Vagina (tissue), 2 donors: ENCODE measurements at regions not wholly inside any gene's neighbourhood (a gene's known extent, or its start where the extent isn't known, plus 50 kb on each side); places are given as distances from the start of the nearest gene placed in this dataset.

Source experiments
- POLR2A ChIP-seq, 2 donors: fragments of 450-650 bp; IDR thresholded peaks; one replicate each; pipeline ENCODE4 v1.6.1; 2017; ENCODE audit warnings: antibody characterized with exemption in 2 of 2, mild to moderate bottlenecking in 2 of 2, moderate library complexity in 2 of 2
- TF ChIP-seq, protein P1 (sequence below), 3 experiments: fragments of 450-650 bp in 2 of 3; fragments of 200-600 bp in 1 of 3; sonication (generic) in 1 of 3; IDR thresholded peaks; one replicate each; pipeline ENCODE4 v1.5.1; 2017 to 2019; ENCODE audit warnings: antibody characterized with exemption in 3 of 3, mild to moderate bottlenecking in 2 of 3, moderate library complexity in 2 of 3

DNA sequence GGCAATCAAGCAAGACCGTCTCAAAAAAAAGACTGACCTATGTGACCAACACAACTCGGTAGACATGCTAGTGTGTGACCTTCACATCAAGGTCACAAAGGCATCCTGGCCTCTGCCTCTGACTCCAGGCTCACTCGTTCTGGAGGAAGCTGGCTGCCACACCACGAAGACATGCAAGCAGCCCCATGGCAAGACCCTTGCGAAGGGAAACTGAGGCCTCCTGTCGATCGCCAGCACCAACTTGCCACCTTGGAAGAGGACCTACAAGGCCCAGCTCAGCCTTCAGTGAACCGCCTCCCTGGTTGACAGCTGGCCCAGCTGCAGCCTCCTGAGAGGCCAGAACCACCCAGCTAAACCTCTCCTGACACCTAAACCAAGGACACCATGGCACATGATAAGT is 79.3 kb upstream of the ASAP2 start:
- TF ChIP-seq, protein P1, sequence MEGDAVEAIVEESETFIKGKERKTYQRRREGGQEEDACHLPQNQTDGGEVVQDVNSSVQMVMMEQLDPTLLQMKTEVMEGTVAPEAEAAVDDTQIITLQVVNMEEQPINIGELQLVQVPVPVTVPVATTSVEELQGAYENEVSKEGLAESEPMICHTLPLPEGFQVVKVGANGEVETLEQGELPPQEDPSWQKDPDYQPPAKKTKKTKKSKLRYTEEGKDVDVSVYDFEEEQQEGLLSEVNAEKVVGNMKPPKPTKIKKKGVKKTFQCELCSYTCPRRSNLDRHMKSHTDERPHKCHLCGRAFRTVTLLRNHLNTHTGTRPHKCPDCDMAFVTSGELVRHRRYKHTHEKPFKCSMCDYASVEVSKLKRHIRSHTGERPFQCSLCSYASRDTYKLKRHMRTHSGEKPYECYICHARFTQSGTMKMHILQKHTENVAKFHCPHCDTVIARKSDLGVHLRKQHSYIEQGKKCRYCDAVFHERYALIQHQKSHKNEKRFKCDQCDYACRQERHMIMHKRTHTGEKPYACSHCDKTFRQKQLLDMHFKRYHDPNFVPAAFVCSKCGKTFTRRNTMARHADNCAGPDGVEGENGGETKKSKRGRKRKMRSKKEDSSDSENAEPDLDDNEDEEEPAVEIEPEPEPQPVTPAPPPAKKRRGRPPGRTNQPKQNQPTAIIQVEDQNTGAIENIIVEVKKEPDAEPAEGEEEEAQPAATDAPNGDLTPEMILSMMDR (IDR thresholded peaks at IDR 0.05), result no peak
- no peak for TF ChIP-seq POLR2A (IDR thresholded peaks at IDR 0.05)
